Hepatocyte (in vitro differentiated cells): ENCODE measurements at regions not wholly inside any gene's neighbourhood (a gene's known extent, or its start where the extent isn't known, plus 50 kb on each side); places are given as distances from the start of the nearest gene placed in this dataset.

ENCODE experiments used
- EZH2 ChIP-seq: fragments of 200-600 bp; sonication (generic); IDR thresholded peaks from 2 replicates; pipeline ENCODE4 v1.6.1; 2016; ENCODE audit warnings: antibody characterized with exemption, mild to moderate bottlenecking, borderline replicate concordance
- TF ChIP-seq, protein P1 (sequence below): fragments of 200-600 bp; sonication (generic); IDR thresholded peaks from 2 replicates; pipeline ENCODE4 v1.5.1; 2016; ENCODE audit warnings: antibody characterized with exemption, mild to moderate bottlenecking; ENCODE audit not compliant: poor library complexity

DNA sequence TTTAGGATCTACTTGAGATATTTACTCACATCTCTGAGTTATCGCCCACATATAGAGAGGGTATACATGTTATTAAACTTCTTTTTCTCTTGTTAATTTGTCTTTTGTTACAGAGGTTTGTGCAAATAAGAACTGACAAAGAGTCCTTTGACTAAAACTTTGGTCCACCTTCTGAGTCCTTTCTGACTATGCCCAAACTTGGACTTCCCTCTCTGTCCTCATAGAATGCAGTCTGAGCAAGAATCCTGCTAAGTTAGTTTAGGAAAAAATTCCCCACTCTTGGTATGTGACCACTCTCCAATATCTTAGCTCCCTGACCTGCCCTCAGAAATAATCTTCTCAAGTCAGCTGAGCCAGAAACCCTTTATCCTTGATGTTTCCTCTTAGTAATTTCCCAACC is 257.5 kb upstream of the REG3G start:
- TF ChIP-seq, protein P1, sequence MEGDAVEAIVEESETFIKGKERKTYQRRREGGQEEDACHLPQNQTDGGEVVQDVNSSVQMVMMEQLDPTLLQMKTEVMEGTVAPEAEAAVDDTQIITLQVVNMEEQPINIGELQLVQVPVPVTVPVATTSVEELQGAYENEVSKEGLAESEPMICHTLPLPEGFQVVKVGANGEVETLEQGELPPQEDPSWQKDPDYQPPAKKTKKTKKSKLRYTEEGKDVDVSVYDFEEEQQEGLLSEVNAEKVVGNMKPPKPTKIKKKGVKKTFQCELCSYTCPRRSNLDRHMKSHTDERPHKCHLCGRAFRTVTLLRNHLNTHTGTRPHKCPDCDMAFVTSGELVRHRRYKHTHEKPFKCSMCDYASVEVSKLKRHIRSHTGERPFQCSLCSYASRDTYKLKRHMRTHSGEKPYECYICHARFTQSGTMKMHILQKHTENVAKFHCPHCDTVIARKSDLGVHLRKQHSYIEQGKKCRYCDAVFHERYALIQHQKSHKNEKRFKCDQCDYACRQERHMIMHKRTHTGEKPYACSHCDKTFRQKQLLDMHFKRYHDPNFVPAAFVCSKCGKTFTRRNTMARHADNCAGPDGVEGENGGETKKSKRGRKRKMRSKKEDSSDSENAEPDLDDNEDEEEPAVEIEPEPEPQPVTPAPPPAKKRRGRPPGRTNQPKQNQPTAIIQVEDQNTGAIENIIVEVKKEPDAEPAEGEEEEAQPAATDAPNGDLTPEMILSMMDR, result no peak
- TF ChIP-seq EZH2, result no peak
